ENCODE measurements at regions not wholly inside any gene's neighbourhood (a gene's known extent, or its start where the extent isn't known, plus 50 kb on each side); places are given as distances from the start of the nearest gene placed in this dataset.

- no peak for DNase-seq
Observed at GRCh38 chr4:136343340-136343739, 1189.0 kb downstream of the PCDH18 start.

GRCh38 chr4:136342666-136343065 is 1189.6 kb downstream of the PCDH18 start:
- DNase-seq = no peak

GRCh38 chr4:136337216-136337615 is 1195.1 kb downstream of the PCDH18 start:
- DNase-seq = no peak

- no peak for DNase-seq
Observed at GRCh38 chr4:136336479-136336878, 1195.8 kb downstream of the PCDH18 start.

DNA sequence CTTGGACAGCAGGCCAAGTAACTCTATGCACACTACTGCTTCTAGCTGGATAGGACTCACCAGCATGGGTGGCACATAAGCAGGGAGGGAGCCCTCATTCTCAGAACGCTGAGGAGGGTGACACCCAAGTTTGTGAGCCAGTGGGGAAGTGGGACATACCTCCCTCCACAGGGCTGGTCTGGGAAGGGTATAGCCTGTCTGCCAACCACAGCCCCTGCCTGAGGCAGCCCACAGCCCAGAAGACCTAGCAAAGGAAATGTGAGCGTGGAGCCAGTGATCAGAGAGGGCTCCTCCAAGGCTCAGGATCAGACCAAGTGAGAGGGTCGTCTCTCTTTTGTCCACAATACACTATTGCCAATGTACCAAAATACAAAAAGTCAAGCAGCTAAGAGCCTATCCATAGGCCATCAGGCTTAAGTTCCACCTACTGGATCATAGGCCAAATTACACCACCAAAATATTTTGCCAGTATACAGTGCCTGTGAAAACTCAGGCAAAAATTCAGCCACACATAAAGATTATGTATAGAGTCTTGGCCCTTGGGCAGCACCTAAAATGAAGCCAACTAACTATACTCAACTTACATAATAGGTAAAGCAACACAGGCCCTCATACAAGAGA is 1203.1 kb downstream of the PCDH18 start:
- no peak for DNase-seq

DNA sequence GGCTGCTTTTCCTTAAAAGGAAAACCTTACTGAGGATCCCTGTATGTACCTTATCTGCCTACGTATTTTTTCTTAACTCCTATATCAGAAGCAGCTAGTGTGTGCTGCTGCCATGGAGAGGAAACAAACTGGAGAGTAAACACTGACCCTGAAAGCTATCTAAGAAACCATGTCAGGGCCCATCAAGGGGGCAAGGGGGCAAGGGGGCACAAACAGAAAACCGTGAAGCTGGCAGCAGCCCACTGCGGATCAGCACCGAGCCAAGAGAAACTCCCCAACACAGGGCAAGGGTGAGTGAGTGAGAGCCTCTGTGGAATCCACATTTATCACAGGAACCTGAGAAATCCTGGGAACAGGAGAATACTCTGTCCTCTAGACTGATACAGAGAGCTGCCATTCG is 1204.2 kb downstream of the PCDH18 start:
- DNase-seq = no peak

DNA sequence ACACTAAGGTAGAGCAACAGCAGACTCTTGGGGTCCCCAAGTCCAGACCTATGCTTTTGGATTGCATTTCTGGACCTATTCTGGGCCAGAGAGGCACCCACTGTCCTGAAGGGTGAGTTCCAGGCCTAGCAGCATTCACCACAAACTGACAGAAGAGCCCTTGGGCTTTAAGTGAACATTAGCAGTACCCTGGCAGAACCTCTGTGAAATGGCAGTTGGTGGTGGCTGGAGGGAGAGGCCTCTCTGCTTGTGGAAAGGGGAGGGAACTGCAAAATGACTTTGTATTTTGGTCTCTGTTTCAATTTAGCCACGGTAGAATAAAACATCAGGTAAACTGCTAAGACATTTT is 1211.9 kb downstream of the PCDH18 start:
- no peak for DNase-seq

- DNase-seq = no peak
Observed at GRCh38 chr4:136319789-136320464, 1212.4 kb downstream of the PCDH18 start.

DNA sequence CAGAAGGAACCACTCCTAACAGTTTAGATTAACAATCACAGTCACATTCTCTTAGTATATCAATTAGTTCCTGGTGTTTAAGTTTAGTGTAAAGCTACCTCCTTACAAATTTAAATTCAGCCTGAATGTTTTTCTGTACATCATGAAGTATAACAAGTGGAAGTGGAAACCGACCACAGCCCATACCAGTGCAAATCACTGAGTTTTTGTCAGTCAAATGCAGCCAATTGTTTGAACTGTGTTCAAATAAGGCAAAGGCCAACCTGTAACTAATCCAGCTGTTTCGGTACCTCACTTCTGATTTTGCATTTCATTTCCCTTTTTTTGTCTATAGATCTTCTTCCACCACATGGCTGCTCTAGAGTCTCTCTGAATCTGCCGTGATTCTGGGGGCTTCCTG is 1215.3 kb downstream of the PCDH18 start:
- DNase-seq = no peak

DNA sequence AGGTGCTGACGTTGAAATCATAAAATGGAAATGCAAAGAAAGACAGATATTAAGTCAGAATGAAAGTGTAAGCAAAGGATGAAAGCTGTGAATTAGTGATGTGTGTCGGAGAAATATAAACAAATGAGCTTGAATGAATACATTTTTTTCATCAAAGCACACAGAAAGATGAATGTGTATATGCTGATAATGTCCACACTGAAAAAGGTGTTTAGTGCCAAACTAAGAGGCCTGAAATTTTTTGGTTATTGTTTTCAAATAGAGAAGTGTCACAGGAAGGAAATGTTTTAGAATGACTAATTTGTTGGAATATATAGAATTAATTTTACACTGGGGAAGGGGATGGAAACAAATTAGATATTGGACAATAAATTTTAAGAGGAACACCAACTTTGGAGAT is 1217.6 kb downstream of the PCDH18 start:
- DNase-seq = no peak

DNA sequence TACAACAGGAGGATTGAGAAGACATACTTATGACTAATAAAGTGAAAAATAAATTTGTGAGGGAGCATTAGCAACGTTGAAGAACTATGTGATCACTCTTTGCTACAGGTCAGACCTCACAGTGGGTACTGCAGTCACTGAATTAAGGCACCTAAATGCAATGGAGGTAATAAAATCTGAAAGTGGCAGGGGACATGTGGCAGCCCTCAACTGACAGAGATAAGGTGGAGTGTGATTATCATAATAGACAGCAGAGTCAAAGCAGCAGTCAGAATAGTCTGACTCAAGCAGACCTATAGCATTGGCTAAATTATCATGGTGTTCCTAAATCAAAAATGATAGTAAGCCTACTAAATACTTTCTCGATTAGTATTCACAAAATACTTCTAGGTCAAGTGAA is 1220.5 kb downstream of the PCDH18 start:
- no peak for DNase-seq

DNA sequence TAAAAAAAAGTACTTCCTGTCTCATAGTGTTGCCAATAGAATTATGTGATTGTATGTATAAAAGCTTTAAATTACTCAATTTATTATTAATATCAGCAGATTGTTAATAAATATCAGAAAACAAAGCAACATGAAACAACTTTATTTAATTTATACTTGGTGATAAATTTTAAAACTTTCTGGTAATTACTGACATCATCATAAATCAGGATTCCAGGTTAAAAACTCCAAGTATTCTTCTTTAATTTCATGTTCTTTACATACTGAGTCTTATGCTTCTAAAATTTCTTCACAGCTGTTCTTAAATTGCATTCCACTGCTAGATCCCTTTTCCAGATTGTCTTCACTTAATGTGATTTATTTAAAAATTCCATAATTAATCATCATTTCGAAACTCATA is 1224.5 kb downstream of the PCDH18 start:
- no peak for DNase-seq

DNA sequence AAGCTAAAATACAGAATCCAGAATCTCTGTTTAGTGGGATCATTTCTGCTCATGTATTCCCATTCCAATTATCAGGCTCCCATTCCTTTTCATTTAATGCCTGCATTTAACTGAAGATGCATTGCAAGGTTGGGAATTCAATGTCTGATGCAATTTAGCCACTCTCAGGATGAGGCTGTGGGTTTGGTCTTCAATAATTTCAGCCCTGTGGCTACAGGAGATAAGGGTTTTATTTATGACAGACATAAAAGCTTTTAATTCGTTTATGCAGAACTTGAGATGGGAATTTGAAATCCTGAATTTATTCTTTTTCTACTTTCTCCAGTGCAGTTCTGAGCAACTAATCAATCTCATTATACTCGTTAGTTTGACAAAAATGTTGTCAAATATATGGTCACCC is 1225.9 kb downstream of the PCDH18 start:
- DNase-seq = no peak

- DNase-seq = no peak
Observed at GRCh38 chr4:136302566-136302965, 1229.7 kb downstream of the PCDH18 start.

DNA sequence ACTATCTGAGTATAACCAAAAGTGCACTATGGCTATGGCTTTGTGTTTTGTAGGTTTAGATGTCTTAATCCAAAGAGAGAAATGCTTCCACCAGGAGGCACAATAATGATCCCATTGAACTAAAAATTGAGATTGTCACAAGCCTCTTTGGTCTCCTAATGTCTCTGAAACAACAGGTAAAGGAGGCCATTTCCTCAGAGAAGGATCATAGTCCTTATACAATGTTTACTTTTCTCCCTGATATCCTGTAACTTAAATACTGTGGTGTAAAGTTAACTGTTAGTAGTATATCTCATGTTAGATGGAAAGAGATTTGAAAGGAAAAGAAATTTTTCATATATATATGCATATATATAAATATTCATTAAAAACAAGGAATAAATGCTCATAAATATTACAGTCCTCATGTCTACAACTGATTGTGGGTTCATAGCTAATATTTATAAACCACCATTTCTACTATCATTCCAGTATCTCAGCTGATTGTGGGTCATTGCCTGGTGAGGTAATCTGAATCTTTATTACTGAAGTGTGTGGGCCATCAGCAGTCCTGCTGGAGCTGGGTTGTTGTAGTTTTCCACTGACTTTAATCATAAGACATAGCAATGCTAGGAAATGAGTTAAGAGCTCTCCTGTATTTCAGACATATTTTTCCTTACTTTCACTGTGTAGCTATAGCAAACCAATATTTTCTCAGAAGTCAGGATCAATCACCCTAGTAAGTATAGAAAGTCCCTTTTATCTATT is 1230.4 kb downstream of the PCDH18 start:
- DNase-seq = no peak

- DNase-seq = no peak
Observed at GRCh38 chr4:136283977-136284376, 1248.3 kb downstream of the PCDH18 start.

GRCh38 chr4:136281889-136282288 is 1250.4 kb downstream of the PCDH18 start:
- DNase-seq = no peak

GRCh38 chr4:136281307-136281706 is 1251.0 kb downstream of the PCDH18 start:
- DNase-seq = no peak

DNA sequence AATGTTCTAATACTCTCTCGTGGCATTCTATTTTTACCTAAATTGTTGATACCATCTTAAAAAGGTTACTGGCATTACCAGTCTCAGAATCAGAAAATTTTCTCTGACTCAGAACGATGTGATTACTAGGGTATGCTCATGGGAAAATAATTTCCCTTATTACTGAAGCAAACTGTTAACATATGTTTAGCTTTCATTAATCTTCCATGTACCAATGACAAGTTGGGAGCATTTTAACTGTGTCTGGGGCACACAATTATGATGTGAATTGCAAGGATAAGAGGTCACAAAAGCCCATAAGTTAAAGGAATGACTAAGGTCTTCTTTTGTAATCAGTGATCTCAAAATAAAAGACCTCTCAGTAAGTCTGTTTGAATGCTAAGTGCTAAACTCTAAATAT is 1254.6 kb downstream of the PCDH18 start:
- DNase-seq = no peak

- peak; percentile 1 for DNase-seq
Observed at GRCh38 chr4:136246876-136247275, 1285.4 kb downstream of the PCDH18 start.

DNA sequence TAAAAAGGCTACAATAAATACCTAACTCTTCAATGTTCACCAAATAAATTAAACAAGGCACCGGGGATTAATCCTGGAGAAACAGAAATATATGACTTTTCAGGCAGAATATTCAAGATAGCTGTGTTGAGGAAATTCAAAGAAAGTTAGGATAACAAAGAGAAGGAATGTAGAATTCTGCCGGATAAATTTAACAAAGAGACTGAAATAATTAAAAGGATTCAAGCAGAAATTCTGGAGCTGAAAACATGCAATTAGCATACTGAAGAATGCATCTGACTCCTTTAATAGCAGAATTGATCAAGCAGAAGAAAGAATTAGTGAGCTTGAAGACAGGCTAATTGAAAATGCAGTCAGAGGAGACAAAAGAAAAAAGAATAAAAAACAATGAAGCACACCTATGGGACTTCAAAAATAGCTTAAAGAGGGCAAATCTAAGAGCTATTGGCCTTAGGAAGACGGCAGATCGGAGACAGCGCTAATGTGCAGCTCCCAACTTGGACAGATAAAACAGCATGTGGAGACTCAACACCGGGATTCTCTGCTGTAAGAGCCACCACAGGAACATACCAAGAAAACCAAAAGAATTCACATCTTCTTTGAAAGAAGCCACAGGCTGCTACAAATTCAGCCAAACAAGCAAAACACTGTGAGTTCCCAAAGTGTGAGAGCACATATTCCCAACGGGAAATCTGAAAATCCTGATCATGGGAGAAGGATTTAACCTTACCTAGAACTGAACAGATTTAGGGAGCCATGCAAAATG is 1290.9 kb downstream of the PCDH18 start:
- no peak for DNase-seq

DNA sequence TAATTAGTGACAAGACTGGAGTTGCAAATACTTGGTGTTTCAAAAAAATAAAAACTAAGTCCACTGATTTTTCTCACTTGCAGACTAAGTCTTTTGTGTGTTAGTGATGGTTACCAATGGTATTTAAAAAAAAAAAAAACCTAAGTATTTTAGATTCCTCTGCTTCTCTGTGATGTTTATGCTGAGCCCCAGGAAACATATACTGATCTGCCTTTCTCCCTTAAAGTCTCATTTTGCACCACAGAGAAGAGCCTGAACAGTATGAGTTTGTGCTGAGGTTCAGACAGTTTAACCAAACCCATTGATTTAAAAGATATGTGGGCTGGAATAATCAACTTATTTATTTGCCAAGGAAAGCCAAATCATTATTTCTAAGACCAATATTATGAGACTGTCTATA is 1305.0 kb downstream of the PCDH18 start:
- no peak for DNase-seq

DNA sequence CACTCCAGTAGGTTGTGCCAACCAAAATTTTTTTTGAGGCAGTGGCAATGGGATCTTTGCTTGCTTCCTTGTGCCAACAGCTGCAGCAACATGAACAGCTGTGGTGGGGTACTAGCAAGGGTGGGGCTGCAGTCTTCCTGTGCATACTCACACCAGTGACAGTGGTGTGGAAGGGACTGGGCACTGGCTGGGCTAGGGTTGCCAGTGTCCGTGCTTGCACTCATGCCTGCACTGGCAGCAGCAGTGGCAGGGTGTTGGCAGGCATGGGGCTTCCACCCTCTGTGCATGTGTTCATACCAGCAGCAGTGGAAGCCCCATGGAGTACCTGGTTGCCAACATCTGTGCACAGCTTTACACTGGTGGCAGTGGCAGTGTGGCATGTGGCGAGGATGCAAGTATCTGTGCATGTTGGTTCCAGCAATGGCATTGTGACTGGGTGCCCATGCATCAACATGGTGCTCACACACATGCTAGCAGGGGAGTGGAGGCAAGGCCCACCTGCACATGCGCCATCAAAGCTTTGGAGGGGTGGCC is 1312.6 kb downstream of the PCDH18 start:
- no peak for DNase-seq
